Stomach (tissue), 8 donors: ENCODE measurements at regions not wholly inside any gene's neighbourhood (a gene's known extent, or its start where the extent isn't known, plus 50 kb on each side); places are given as distances from the start of the nearest gene placed in this dataset.

ENCODE experiments used
- DNase-seq, 2 donors: peaks; one replicate each; pipeline versions ENCODE4 v3.0.0 to v3.0.0-alpha.2; 2013 to 2019
- H3K27ac ChIP-seq, 5 donors: fragments of 200-600 bp in 4 of 5; sonication (generic) in 4 of 5; one replicate each; pipeline ENCODE4 v1.5.1; 2013 to 2019; ENCODE audit warnings: mild to moderate bottlenecking in 1 of 5, moderate library complexity in 1 of 5
- H3K27me3 ChIP-seq, 3 donors: fragments of 200-600 bp; sonication (generic); one replicate each; pipeline ENCODE4 v1.5.1; 2017 to 2019; ENCODE audit warnings: mixed run types in 1 of 3
- H3K36me3 ChIP-seq, 4 donors: fragments of 200-600 bp; sonication (generic); 1 replicate in 3 of 4; 2 replicates in 1 of 4; pipeline ENCODE4 v1.5.1; 2016 to 2019
- H3K4me1 ChIP-seq, 4 donors: fragments of 200-600 bp; sonication (generic); one replicate each; pipeline ENCODE4 v1.5.1; 2016 to 2019
- H3K4me3 ChIP-seq, 4 donors: fragments of 200-600 bp; sonication (generic) in 3 of 4; one replicate each; pipeline ENCODE4 v1.5.1; 2016 to 2019; ENCODE audit warnings: mild to moderate bottlenecking in 1 of 4
- H3K9me3 ChIP-seq, 4 donors: fragments of 200-600 bp; sonication (generic); one replicate each; pipeline ENCODE4 v1.5.1; 2016 to 2019
- EP300 ChIP-seq: sonication (generic); formaldehyde crosslinking; IDR thresholded peaks from one replicate; pipeline ENCODE4 v1.6.1; 2017; ENCODE audit warnings: antibody characterized with exemption
- POLR2A ChIP-seq, 4 donors: fragments of 450-650 bp; IDR thresholded peaks; one replicate each; pipeline ENCODE4 v1.6.1; 2016; ENCODE audit warnings: antibody characterized with exemption in 4 of 4, control low read depth in 2 of 4, mild to moderate bottlenecking in 1 of 4, moderate library complexity in 1 of 4
- POLR2AphosphoS5 ChIP-seq, 3 donors: sonication (generic); formaldehyde crosslinking; IDR thresholded peaks; one replicate each; pipeline ENCODE4 v1.6.1; 2016; ENCODE audit warnings: antibody characterized with exemption in 3 of 3
- WGBS, 5 donors: extraction: QIAGEN DNeasy Blood & Tissue Kit in 3 of 5; methylation state at CpG; one replicate each; pipeline versions ENCODE4 v1.1.5 to v1.1.7; 2013 to 2018; 5-methylcytosine and 5-hydroxymethylcytosine counted together
- intact Hi-C: fragments of 100-400 bp; cut with DNase I; formaldehyde crosslinking; loops from one replicate; pipeline ENCODE4 v1.15.1; 2023; ENCODE audit warnings: low total_unique reads
- TF ChIP-seq, protein P1 (sequence below), 7 experiments: fragments of 450-650 bp in 4 of 7; fragments of 200-600 bp in 3 of 7; sonication (generic) in 3 of 7; IDR thresholded peaks; one replicate each; pipeline ENCODE4 v1.5.1; 2016 to 2019; ENCODE audit warnings: antibody characterized with exemption in 7 of 7, control low read depth in 2 of 7, mild to moderate bottlenecking in 1 of 7
- donor health status: healthy with polysubstance abuse.
- donor health status: Bipolar disorder and iron deficiency.
- donor health status: healthy.

DNA sequence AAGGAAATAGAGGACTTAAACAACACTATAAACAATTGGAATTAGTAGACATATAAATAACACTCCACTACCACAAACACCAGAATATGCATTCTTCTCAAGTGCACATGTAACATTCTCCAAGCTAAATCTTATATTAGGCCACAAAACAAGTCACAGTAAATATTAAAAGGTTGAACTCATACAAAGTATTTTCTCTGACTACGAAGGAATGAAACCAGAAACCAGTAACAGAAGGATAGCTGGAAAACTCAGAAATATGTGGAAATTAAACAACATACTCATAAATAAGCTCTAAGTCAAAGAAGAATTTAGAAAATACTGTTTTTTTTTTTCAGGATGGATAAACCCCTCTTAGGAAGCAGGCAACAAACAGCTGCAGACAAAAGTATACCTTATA, 77.4 kb upstream of the IGFBP3 start:
- intact Hi-C loops: no loop called here
- no peak for DNase-seq
- H3K4me3 ChIP-seq: no peak overlapping the region
- H3K36me3 ChIP-seq: no peaks in the 10 kb centered on the region
- H3K9me3 ChIP-seq: peaks cover 0 to 32% (median 22%) of the 10 kb centered on the region in 4 donors
- WGBS, 5 donors: 57 to 86% (median 77%) methylated on average over 1 of the region's 1 CpG
- no peaks in the 10 kb centered on the region for H3K4me1 ChIP-seq
- no peaks in the 10 kb centered on the region for H3K27me3 ChIP-seq
- H3K27ac ChIP-seq: no peak overlapping the region
- TF ChIP-seq POLR2AphosphoS5 (IDR thresholded peaks at IDR 0.05) (no peak), EP300 (no peak), POLR2A (IDR thresholded peaks at IDR 0.05) (no peak)
- TF ChIP-seq, protein P1, sequence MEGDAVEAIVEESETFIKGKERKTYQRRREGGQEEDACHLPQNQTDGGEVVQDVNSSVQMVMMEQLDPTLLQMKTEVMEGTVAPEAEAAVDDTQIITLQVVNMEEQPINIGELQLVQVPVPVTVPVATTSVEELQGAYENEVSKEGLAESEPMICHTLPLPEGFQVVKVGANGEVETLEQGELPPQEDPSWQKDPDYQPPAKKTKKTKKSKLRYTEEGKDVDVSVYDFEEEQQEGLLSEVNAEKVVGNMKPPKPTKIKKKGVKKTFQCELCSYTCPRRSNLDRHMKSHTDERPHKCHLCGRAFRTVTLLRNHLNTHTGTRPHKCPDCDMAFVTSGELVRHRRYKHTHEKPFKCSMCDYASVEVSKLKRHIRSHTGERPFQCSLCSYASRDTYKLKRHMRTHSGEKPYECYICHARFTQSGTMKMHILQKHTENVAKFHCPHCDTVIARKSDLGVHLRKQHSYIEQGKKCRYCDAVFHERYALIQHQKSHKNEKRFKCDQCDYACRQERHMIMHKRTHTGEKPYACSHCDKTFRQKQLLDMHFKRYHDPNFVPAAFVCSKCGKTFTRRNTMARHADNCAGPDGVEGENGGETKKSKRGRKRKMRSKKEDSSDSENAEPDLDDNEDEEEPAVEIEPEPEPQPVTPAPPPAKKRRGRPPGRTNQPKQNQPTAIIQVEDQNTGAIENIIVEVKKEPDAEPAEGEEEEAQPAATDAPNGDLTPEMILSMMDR (IDR thresholded peaks at IDR 0.05): no peak

DNA sequence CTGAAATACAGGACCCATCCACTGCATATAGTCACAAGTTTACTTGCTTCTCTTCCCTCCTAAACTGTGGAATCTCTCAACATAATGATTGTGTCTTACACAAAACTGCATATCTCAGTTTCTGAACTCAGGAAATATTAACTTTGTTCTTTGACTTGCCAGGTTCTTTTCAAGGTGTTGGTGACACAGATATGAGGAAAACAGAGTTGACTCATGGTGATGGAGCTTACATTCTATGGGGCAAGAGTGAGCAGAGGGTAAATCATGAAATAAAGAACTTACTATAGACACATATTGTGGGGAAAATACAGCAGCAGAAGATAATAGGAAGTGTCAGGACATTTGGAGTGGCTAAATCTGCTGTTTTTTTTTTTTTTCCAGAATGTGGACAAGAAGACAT, 72.5 kb upstream of the IGFBP3 start:
- H3K36me3 ChIP-seq: no peaks in the 10 kb centered on the region
- no peak for DNase-seq
- H3K9me3 ChIP-seq: peaks cover 0 to 32% (median 22%) of the 10 kb centered on the region in 4 donors
- H3K27me3 ChIP-seq: no peaks in the 10 kb centered on the region
- H3K27ac ChIP-seq: no peak overlapping the region
- peaks cover 0 to 3% (median 0%) of the 10 kb centered on the region in 4 donors for H3K4me1 ChIP-seq
- intact Hi-C loops: no loop called here
- no peak for TF ChIP-seq POLR2A (IDR thresholded peaks at IDR 0.05)
- TF ChIP-seq EP300: no peak
- TF ChIP-seq, protein P1 (IDR thresholded peaks at IDR 0.05): no peak
- no peak for TF ChIP-seq POLR2AphosphoS5 (IDR thresholded peaks at IDR 0.05)
- H3K4me3 ChIP-seq: no peak overlapping the region

DNA sequence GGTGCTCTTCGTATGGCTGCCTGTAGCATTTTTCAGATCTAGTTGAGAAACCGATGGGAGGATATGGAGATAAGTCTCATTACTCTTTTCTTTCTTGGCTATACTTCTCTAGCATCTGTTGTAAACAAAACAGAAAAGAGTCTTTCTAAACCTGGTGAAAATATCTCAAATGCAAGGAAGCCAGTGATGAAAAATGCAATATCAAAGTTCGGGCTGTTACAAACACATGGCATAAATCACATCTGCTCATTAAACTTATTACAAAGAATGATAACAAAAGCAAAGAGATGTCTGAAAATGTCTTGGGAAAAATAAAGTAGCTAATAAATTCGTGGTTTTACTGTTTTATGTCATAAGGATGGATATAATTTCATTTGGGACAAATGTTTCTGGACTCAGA, 71.8 kb upstream of the IGFBP3 start:
- Histone ChIP-seq H3K27ac (no peak overlapping the region), H3K4me3 (no peak overlapping the region), H3K4me1 (peaks cover 0 to 3% (median 0%) of the 10 kb centered on the region in 4 donors), H3K9me3 (peaks cover 0 to 32% (median 20%) of the 10 kb centered on the region in 4 donors), H3K36me3 (no peaks in the 10 kb centered on the region), H3K27me3 (no peaks in the 10 kb centered on the region)
- intact Hi-C loops: no loop called here
- DNase-seq: no peak
- 56 to 65% (median 59%) methylated on average over 4 of the region's 4 CpGs for WGBS, 5 donors
- TF ChIP-seq POLR2A (IDR thresholded peaks at IDR 0.05) (no peak), POLR2AphosphoS5 (IDR thresholded peaks at IDR 0.05) (no peak), EP300 (no peak)
- TF ChIP-seq, protein P1 (IDR thresholded peaks at IDR 0.05): no peak

DNA sequence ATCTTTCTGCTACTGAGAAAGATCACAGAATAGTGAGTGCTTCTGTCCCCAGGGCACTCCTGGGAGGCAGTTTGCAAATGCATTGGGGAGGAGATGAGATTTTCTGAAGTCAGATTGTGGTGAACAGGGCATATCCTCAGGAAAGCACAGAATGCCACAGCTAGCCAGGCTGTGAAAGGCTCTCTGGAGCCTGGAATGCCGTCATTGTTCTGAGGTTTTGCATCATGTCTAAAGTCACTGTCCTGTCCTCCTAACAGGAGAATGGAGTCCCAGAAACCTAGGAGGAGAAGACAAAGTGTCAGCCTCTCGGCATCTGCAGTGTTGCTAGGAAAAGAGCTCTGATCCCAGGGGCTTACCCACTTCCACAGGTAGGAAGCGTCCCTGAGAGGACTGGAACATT, 69.2 kb upstream of the IGFBP3 start:
- H3K9me3 ChIP-seq: peaks cover 0 to 7% (median 6%) of the 10 kb centered on the region in 4 donors
- WGBS, 5 donors: 44 to 67% (median 51%) methylated on average over 3 of the region's 3 CpGs
- H3K36me3 ChIP-seq: no peaks in the 10 kb centered on the region
- DNase-seq: no peak
- no peaks in the 10 kb centered on the region for H3K27me3 ChIP-seq
- intact Hi-C loops: no loop called here
- no peak overlapping the region for H3K27ac ChIP-seq
- peaks cover 0 to 3% (median 0%) of the 10 kb centered on the region in 4 donors for H3K4me1 ChIP-seq
- TF ChIP-seq POLR2A (IDR thresholded peaks at IDR 0.05): no peak
- no peak for TF ChIP-seq EP300
- TF ChIP-seq, protein P1 (IDR thresholded peaks at IDR 0.05): no peak
- TF ChIP-seq POLR2AphosphoS5 (IDR thresholded peaks at IDR 0.05): no peak
- no peak overlapping the region for H3K4me3 ChIP-seq
